Trophoblast cell (in vitro differentiated cells and primary cell): ENCODE measurements at regions not wholly inside any gene's neighbourhood (a gene's known extent, or its start where the extent isn't known, plus 50 kb on each side); places are given as distances from the start of the nearest gene placed in this dataset.

Experiments used
- DNase-seq, 2 donors: peaks; one replicate each; pipeline ENCODE4 v3.0.0-alpha.2; 2016
- H2AFZ ChIP-seq: 2 replicates; pipeline ENCODE4 v1.6.1; 2013; ENCODE audit warnings: low read length, moderate library complexity, mild to moderate bottlenecking; ENCODE audit not compliant: insufficient read depth, poor library complexity
- H2AK5ac ChIP-seq: 2 replicates; pipeline ENCODE4 v1.6.1; 2013; ENCODE audit warnings: mild to moderate bottlenecking, low read length
- H2BK120ac ChIP-seq: 2 replicates; pipeline ENCODE4 v1.6.1; 2013; ENCODE audit warnings: low read length, mild to moderate bottlenecking, moderate library complexity; ENCODE audit not compliant: insufficient read depth, poor library complexity
- H2BK12ac ChIP-seq: 2 replicates; pipeline ENCODE4 v1.6.1; 2013; ENCODE audit warnings: mild to moderate bottlenecking, low read length, moderate library complexity
- H2BK5ac ChIP-seq: 2 replicates; pipeline ENCODE4 v1.6.1; 2013; ENCODE audit warnings: low read length, low read depth, moderate library complexity, mild to moderate bottlenecking; ENCODE audit not compliant: poor library complexity
- H3K14ac ChIP-seq: 2 replicates; pipeline ENCODE4 v1.6.1; 2013; ENCODE audit warnings: mild to moderate bottlenecking, low read length
- H3K18ac ChIP-seq: 2 replicates; pipeline ENCODE4 v1.6.1; 2013; ENCODE audit warnings: mild to moderate bottlenecking, low read length
- H3K23ac ChIP-seq: 2 replicates; pipeline ENCODE4 v1.6.1; 2013; ENCODE audit warnings: low read length
- H3K27ac ChIP-seq: 2 replicates; pipeline ENCODE4 v1.5.1; 2013; ENCODE audit warnings: low read depth, mild to moderate bottlenecking, inconsistent platforms, low read length, moderate library complexity
- H3K27me3 ChIP-seq: 2 replicates; pipeline ENCODE4 v1.6.1; 2013; ENCODE audit warnings: inconsistent platforms, mild to moderate bottlenecking, low read length, moderate library complexity; ENCODE audit not compliant: insufficient read depth
- H3K36me3 ChIP-seq, 2 experiments: 1 replicate in 1 of 2; 2 replicates in 1 of 2; pipeline ENCODE4 v1.6.1; 2013; ENCODE audit warnings: low read length in 2 of 2, mild to moderate bottlenecking in 2 of 2, moderate library complexity in 1 of 2; ENCODE audit not compliant: insufficient read depth in 2 of 2, control insufficient read depth in 1 of 2
- H3K4ac ChIP-seq: 2 replicates; pipeline ENCODE4 v1.6.1; 2013; ENCODE audit warnings: low read depth, mild to moderate bottlenecking, low read length, moderate library complexity
- H3K4me1 ChIP-seq, 2 experiments: 1 replicate in 1 of 2; 2 replicates in 1 of 2; pipeline ENCODE4 v1.6.1; 2013; ENCODE audit warnings: low read length in 2 of 2, mild to moderate bottlenecking in 2 of 2, moderate library complexity in 1 of 2; ENCODE audit not compliant: insufficient read depth in 2 of 2, control insufficient read depth in 1 of 2
- H3K4me2 ChIP-seq: 2 replicates; pipeline ENCODE4 v1.6.1; 2013; ENCODE audit warnings: inconsistent platforms, mild to moderate bottlenecking, low read length, moderate library complexity
- H3K4me3 ChIP-seq: 2 replicates; pipeline ENCODE4 v1.5.1; 2013; ENCODE audit warnings: mild to moderate bottlenecking, low read depth, low read length, inconsistent platforms
- H3K79me1 ChIP-seq: one replicate; pipeline ENCODE4 v1.6.1; 2013; ENCODE audit warnings: low read length
- H3K79me2 ChIP-seq: 2 replicates; pipeline ENCODE4 v1.6.1; 2013; ENCODE audit warnings: low read length, mild to moderate bottlenecking; ENCODE audit not compliant: control insufficient read depth, insufficient read depth, poor library complexity
- H3K9ac ChIP-seq: 2 replicates; pipeline ENCODE4 v1.6.1; 2013; ENCODE audit warnings: mild to moderate bottlenecking, low read length
- H3K9me3 ChIP-seq: 2 replicates; pipeline ENCODE4 v1.6.1; 2013; ENCODE audit warnings: low read depth, mild to moderate bottlenecking, control low read depth, inconsistent platforms, low read length; ENCODE audit not compliant: insufficient read depth
- H4K12ac ChIP-seq: 2 replicates; pipeline ENCODE4 v1.6.1; 2013; ENCODE audit warnings: low read depth, mild to moderate bottlenecking, low read length, moderate library complexity
- H4K8ac ChIP-seq: 2 replicates; pipeline ENCODE4 v1.6.1; 2013; ENCODE audit warnings: low read depth, mild to moderate bottlenecking, low read length, moderate library complexity
- H4K91ac ChIP-seq: one replicate; pipeline ENCODE4 v1.6.1; 2013; ENCODE audit warnings: low read depth, mild to moderate bottlenecking, low read length, moderate library complexity
- WGBS: extraction: QIAGEN DNeasy Blood & Tissue Kit; methylation state at CpG from one replicate; pipeline ENCODE4 v1.1.7; 2013; ENCODE audit warnings: missing lambda C conversion rate; ENCODE audit not compliant: insufficient read length, insufficient coverage; ENCODE audit errors: extremely low coverage; 5-methylcytosine and 5-hydroxymethylcytosine counted together

- H2BK12ac ChIP-seq, result no peak overlapping the region
- H2AFZ ChIP-seq, result no peak overlapping the region
- no peak overlapping the region for H3K4me2 ChIP-seq
- no peak overlapping the region for H3K4ac ChIP-seq
- DNase-seq, result no peak
- H3K36me3 ChIP-seq, result no peaks in the 10 kb centered on the region
- no peak overlapping the region for H3K4me3 ChIP-seq
- no CpG with 5 or more reads among the region's 6 CpGs for WGBS
- H2BK5ac ChIP-seq, result no peak overlapping the region
- H3K79me1 ChIP-seq, result no peaks in the 10 kb centered on the region
- H3K27ac ChIP-seq, result no peak overlapping the region
- H3K9me3 ChIP-seq, result no peaks in the 10 kb centered on the region
- H3K18ac ChIP-seq, result no peak overlapping the region
- H3K27me3 ChIP-seq, result no peaks in the 10 kb centered on the region
- H3K23ac ChIP-seq, result peak overlapping the region; percentile 70
- H3K4me1 ChIP-seq, result no peaks in the 10 kb centered on the region
- no peaks in the 10 kb centered on the region for H3K79me2 ChIP-seq
- no peak overlapping the region for H2BK120ac ChIP-seq
- no peak overlapping the region for H3K14ac ChIP-seq
- H4K8ac ChIP-seq, result no peak overlapping the region
- no peak overlapping the region for H4K12ac ChIP-seq
- no peak overlapping the region for H3K9ac ChIP-seq
- no peak overlapping the region for H2AK5ac ChIP-seq
- no peak overlapping the region for H4K91ac ChIP-seq
Measured at GRCh38 chr2:76684756-76685155, 837.4 kb downstream of the LRRTM4 start.

GRCh38 chr2:76679025-76679396, 843.2 kb downstream of the LRRTM4 start:
- Histone ChIP-seq H3K4me2 (no peak overlapping the region), H3K14ac (no peak overlapping the region), H3K4ac (no peak overlapping the region), H3K23ac (no peak overlapping the region), H2BK5ac (no peak overlapping the region), H4K91ac (no peak overlapping the region), H3K27ac (no peak overlapping the region), H4K8ac (no peak overlapping the region), H4K12ac (no peak overlapping the region), H2AK5ac (no peak overlapping the region), H3K18ac (no peak overlapping the region), H3K79me2 (no peaks in the 10 kb centered on the region), H2BK120ac (no peak overlapping the region), H3K9me3 (no peaks in the 10 kb centered on the region), H2BK12ac (no peak overlapping the region), H3K36me3 (no peaks in the 10 kb centered on the region), H3K27me3 (no peaks in the 10 kb centered on the region), H3K4me1 (no peaks in the 10 kb centered on the region), H3K9ac (no peak overlapping the region), H3K4me3 (no peak overlapping the region), H3K79me1 (no peaks in the 10 kb centered on the region), H2AFZ (no peak overlapping the region)
- WGBS, result no CpG with 5 or more reads among the region's 1 CpG
- DNase-seq, result peak; percentile 15 to 68

- no peak overlapping the region for H3K4ac ChIP-seq
- no peak overlapping the region for H3K27ac ChIP-seq
- H3K4me2 ChIP-seq, result no peak overlapping the region
- no peak overlapping the region for H3K23ac ChIP-seq
- H3K79me1 ChIP-seq, result no peaks in the 10 kb centered on the region
- no peaks in the 10 kb centered on the region for H3K79me2 ChIP-seq
- H4K8ac ChIP-seq, result no peak overlapping the region
- no peak overlapping the region for H4K91ac ChIP-seq
- no peak overlapping the region for H2BK120ac ChIP-seq
- H2BK5ac ChIP-seq, result no peak overlapping the region
- no peak overlapping the region for H3K4me3 ChIP-seq
- no peak overlapping the region for H2AK5ac ChIP-seq
- H3K18ac ChIP-seq, result no peak overlapping the region
- H3K36me3 ChIP-seq, result no peaks in the 10 kb centered on the region
- no CpG with 5 or more reads among the region's 3 CpGs for WGBS
- DNase-seq, result no peak
- no peak overlapping the region for H2BK12ac ChIP-seq
- H3K14ac ChIP-seq, result no peak overlapping the region
- no peak overlapping the region for H3K9ac ChIP-seq
- no peaks in the 10 kb centered on the region for H3K27me3 ChIP-seq
- H3K4me1 ChIP-seq, result no peaks in the 10 kb centered on the region
- H4K12ac ChIP-seq, result no peak overlapping the region
- H3K9me3 ChIP-seq, result no peaks in the 10 kb centered on the region
- H2AFZ ChIP-seq, result no peak overlapping the region
Measured at GRCh38 chr2:76678383-76679024, 843.7 kb downstream of the LRRTM4 start.

GRCh38 chr2:76675212-76675611, 847.0 kb downstream of the LRRTM4 start:
- H4K12ac ChIP-seq, result no peak overlapping the region
- H2BK12ac ChIP-seq, result no peak overlapping the region

More at GRCh38 chr2:76675212-76675611, 847.0 kb downstream of the LRRTM4 start:
- H3K9ac ChIP-seq, result no peak overlapping the region
- H4K8ac ChIP-seq, result no peak overlapping the region
- no peaks in the 10 kb centered on the region for H3K79me1 ChIP-seq
- no peak overlapping the region for H3K18ac ChIP-seq
- no peak overlapping the region for H3K27ac ChIP-seq
- no peak overlapping the region for H3K4me2 ChIP-seq
- no peak overlapping the region for H3K4ac ChIP-seq
- no peak overlapping the region for H4K91ac ChIP-seq
- H3K36me3 ChIP-seq, result no peaks in the 10 kb centered on the region
- H2BK5ac ChIP-seq, result no peak overlapping the region
- no peak overlapping the region for H2BK120ac ChIP-seq
- H3K14ac ChIP-seq, result no peak overlapping the region
- H2AK5ac ChIP-seq, result no peak overlapping the region
- no peak overlapping the region for H3K23ac ChIP-seq
- no peak for DNase-seq
- H3K9me3 ChIP-seq, result no peaks in the 10 kb centered on the region
- H2AFZ ChIP-seq, result no peak overlapping the region
- no peaks in the 10 kb centered on the region for H3K27me3 ChIP-seq
- H3K4me1 ChIP-seq, result no peaks in the 10 kb centered on the region
- no peaks in the 10 kb centered on the region for H3K79me2 ChIP-seq
- H3K4me3 ChIP-seq, result no peak overlapping the region
